ENCODE measurements at regions not wholly inside any gene's neighbourhood (a gene's known extent, or its start where the extent isn't known, plus 50 kb on each side); places are given as distances from the start of the nearest gene placed in this dataset.

GRCh38 chr11:127490896-127491295 lies 490.3 kb upstream of the KIRREL3 start:
- TF ChIP-seq TOX (CRISPR knock-in tag; IDR thresholded peaks at IDR 0.05; ENCODE audit: borderline replicate concordance) (no peak), PPARA (CRISPR knock-in tag; IDR thresholded peaks at IDR 0.05; ENCODE audit: borderline replicate concordance) (no peak), POU6F1 (CRISPR knock-in tag; IDR thresholded peaks at IDR 0.05; ENCODE audit: borderline replicate concordance, low read depth) (no peak)
